C4-2B (cell line): ENCODE measurements at regions not wholly inside any gene's neighbourhood (a gene's known extent, or its start where the extent isn't known, plus 50 kb on each side); places are given as distances from the start of the nearest gene placed in this dataset.

Experiments
- CTCF ChIP-seq: fragments of 450-650 bp; conservative IDR thresholded peaks from 2 replicates; pipeline ENCODE4 v1.5.1; 2017; ENCODE audit warnings: mild to moderate bottlenecking
- ZFX ChIP-seq: fragments of 450-650 bp; IDR thresholded peaks from 2 replicates; pipeline ENCODE4 v1.6.1; 2017

GRCh38 chr2:220835583-220835982 is 736.5 kb downstream of the EPHA4 start:
- TF ChIP-seq CTCF (no peak), ZFX (no peak)
